Endothelial cell of umbilical vein (primary cell): ENCODE measurements at regions not wholly inside any gene's neighbourhood (a gene's known extent, or its start where the extent isn't known, plus 50 kb on each side); places are given as distances from the start of the nearest gene placed in this dataset.

Experiments
- BruUV-seq: library from RNA; stranded (reverse); fragments of 400-500 nt; replicated peaks from 2 replicates; lab custom pipeline; 2021; lab: Mats Ljungman, UMichigan
- CTCF ChIA-PET: fragments of 300-600, 350-600 bp; sonication (Branson Sonifier 250); formaldehyde crosslinking; loops from one replicate; lab custom pipeline; 2021; ENCODE audit warnings: antibody characterized with exemption, inconsistent platforms; lab: Charles Lee
- POLR2A ChIA-PET: fragments of 300-600, 350-600 bp; sonication (Branson Sonifier 250); formaldehyde crosslinking; loops from one replicate; lab custom pipeline; 2021; ENCODE audit warnings: antibody characterized with exemption, inconsistent platforms; lab: Charles Lee
- DNase-seq: peaks from one replicate; pipeline ENCODE4 v3.0.0-alpha.2; 2011; ENCODE audit warnings: low read depth, low spot score
- FAIRE-seq: peaks from 2 replicates; lab custom pipeline; 2011; peaks lifted over from hg19 to GRCh38; lab: Jason Lieb, UNC
- H2AFZ ChIP-seq: 2 replicates; pipeline ENCODE4 v1.6.0; 2012; ENCODE audit warnings: low read depth, low read length, control low read depth, inconsistent platforms
- H3K27ac ChIP-seq: 2 replicates; pipeline ENCODE4 v1.5.1; 2011; ENCODE audit warnings: low read depth, mild to moderate bottlenecking, control low read depth, low read length, moderate library complexity; ENCODE audit not compliant: insufficient read depth
- H3K27me3 ChIP-seq, 2 experiments: 2 replicates each; pipeline versions ENCODE4 v1.6.0 to v1.6.1; 2011; ENCODE audit warnings: low read length in 2 of 2, mixed read lengths in 1 of 2; ENCODE audit not compliant: control insufficient read depth in 2 of 2, insufficient read depth in 2 of 2
- H3K36me3 ChIP-seq, 2 experiments: 2 replicates in 1 of 2; 3 replicates in 1 of 2; pipeline ENCODE4 v1.5.1; 2011; ENCODE audit warnings: low read length in 2 of 2, mild to moderate bottlenecking in 1 of 2, moderate library complexity in 1 of 2; ENCODE audit not compliant: control insufficient read depth in 2 of 2, insufficient read depth in 2 of 2; ENCODE audit errors: extremely low read depth in 1 of 2
- H3K4me1 ChIP-seq: 3 replicates; pipeline ENCODE4 v1.5.1; 2011; ENCODE audit warnings: mild to moderate bottlenecking, low read length; ENCODE audit not compliant: control insufficient read depth, insufficient read depth; ENCODE audit errors: extremely low read depth
- H3K4me2 ChIP-seq: 2 replicates; pipeline ENCODE4 v1.6.1; 2011; ENCODE audit warnings: low read length, control low read depth, mixed read lengths; ENCODE audit not compliant: insufficient read depth
- H3K4me3 ChIP-seq, 3 experiments: fragments of 200-600 bp in 1 of 3; sonication (generic), shearing (Covaris generic) in 1 of 3; replicated peaks in 1 of 3; 2 replicates each; pipeline ENCODE4 v1.5.1; 2011 to 2016; ENCODE audit warnings: control low read depth in 3 of 3, low read length in 3 of 3, mild to moderate bottlenecking in 2 of 3, inconsistent platforms in 1 of 3, low read depth in 1 of 3, moderate library complexity in 1 of 3; ENCODE audit not compliant: insufficient read depth in 1 of 3
- H3K79me2 ChIP-seq: 2 replicates; pipeline ENCODE4 v1.6.0; 2012; ENCODE audit warnings: low read length, inconsistent platforms; ENCODE audit not compliant: control insufficient read depth, insufficient read depth
- H3K9ac ChIP-seq: replicated peaks from 2 replicates; pipeline ENCODE3; 2011; ENCODE audit warnings: low read length, control low read depth; ENCODE audit not compliant: insufficient read depth; ENCODE audit errors: extremely low read depth
- H3K9me1 ChIP-seq: replicated peaks from 3 replicates; pipeline ENCODE4 v1.6.0; 2011; ENCODE audit warnings: mild to moderate bottlenecking, low read length; ENCODE audit not compliant: control insufficient read depth, insufficient read depth; ENCODE audit errors: extremely low read depth
- H3K9me3 ChIP-seq: replicated peaks from 2 replicates; pipeline ENCODE4 v1.5.1; 2012; ENCODE audit warnings: low read length, inconsistent platforms; ENCODE audit not compliant: control insufficient read depth, insufficient read depth
- H4K20me1 ChIP-seq: replicated peaks from 2 replicates; pipeline ENCODE3; 2011; ENCODE audit warnings: mild to moderate bottlenecking, low read length; ENCODE audit not compliant: control insufficient read depth, insufficient read depth; ENCODE audit errors: extremely low read depth
- EZH2 ChIP-seq: IDR thresholded peaks from 2 replicates; pipeline ENCODE4 v1.6.1; 2012; ENCODE audit warnings: borderline replicate concordance, low read depth, mild to moderate bottlenecking, moderate library complexity, low read length, inconsistent platforms; ENCODE audit not compliant: severe bottlenecking
- FOS ChIP-seq: IDR thresholded peaks from 2 replicates; pipeline ENCODE4 v1.6.1; 2011; ENCODE audit warnings: mild to moderate bottlenecking, low read length, moderate library complexity, borderline replicate concordance; ENCODE audit not compliant: insufficient read depth
- GATA2 ChIP-seq: IDR thresholded peaks from 2 replicates; pipeline ENCODE4 v1.7.0; 2011; ENCODE audit warnings: low read depth, mild to moderate bottlenecking, moderate library complexity, mixed read lengths, low read length; ENCODE audit not compliant: insufficient read length, insufficient read depth
- JUN ChIP-seq: IDR thresholded peaks from 2 replicates; pipeline ENCODE4 v1.6.1; 2011; ENCODE audit warnings: borderline replicate concordance, low read depth; ENCODE audit not compliant: insufficient read length, insufficient read depth
- MYC ChIP-seq: IDR thresholded peaks from one replicate; pipeline ENCODE4 v1.6.1; 2011; ENCODE audit warnings: mild to moderate bottlenecking, low read depth, low read length
- POLR2A ChIP-seq: IDR thresholded peaks from 2 replicates; pipeline ENCODE4 v1.6.1; 2012; ENCODE audit warnings: low read depth, mild to moderate bottlenecking, control low read depth, low read length
- POLR2AphosphoS5 ChIP-seq: IDR thresholded peaks from 2 replicates; pipeline ENCODE4 v1.6.1; 2012; ENCODE audit warnings: low read depth, mild to moderate bottlenecking, control low read depth, low read length, moderate library complexity; ENCODE audit not compliant: insufficient read depth
- dilution Hi-C: fragments of 300-500 bp; cut with MboI; formaldehyde crosslinking; loops from one replicate; pipeline ENCODE4 v1.15.0; 2019; ENCODE audit warnings: low sequenced_read_pairs; ENCODE audit not compliant: extremely low pct_ligation_motif_present
- intact Hi-C: fragments of 100-400 bp; cut with micrococcal nuclease; formaldehyde crosslinking; loops from one replicate; pipeline ENCODE4 v1.10.0; 2022
- TF ChIP-seq, protein P1 (sequence below): IDR thresholded peaks from 2 replicates; pipeline ENCODE4 v1.6.1; 2011; ENCODE audit not compliant: insufficient read depth, insufficient read length
- TF ChIP-seq, protein P2 (sequence below), 2 donors: IDR thresholded peaks; 1 replicate in 1 of 2; 2 replicates in 1 of 2; pipeline ENCODE4 v1.5.1; 2011; ENCODE audit warnings: low read length in 2 of 2, mild to moderate bottlenecking in 2 of 2, moderate library complexity in 2 of 2, control low read depth in 1 of 2, inconsistent platforms in 1 of 2, low read depth in 1 of 2; ENCODE audit not compliant: insufficient read depth in 1 of 2; ENCODE audit errors: extremely low read depth in 1 of 2

DNA sequence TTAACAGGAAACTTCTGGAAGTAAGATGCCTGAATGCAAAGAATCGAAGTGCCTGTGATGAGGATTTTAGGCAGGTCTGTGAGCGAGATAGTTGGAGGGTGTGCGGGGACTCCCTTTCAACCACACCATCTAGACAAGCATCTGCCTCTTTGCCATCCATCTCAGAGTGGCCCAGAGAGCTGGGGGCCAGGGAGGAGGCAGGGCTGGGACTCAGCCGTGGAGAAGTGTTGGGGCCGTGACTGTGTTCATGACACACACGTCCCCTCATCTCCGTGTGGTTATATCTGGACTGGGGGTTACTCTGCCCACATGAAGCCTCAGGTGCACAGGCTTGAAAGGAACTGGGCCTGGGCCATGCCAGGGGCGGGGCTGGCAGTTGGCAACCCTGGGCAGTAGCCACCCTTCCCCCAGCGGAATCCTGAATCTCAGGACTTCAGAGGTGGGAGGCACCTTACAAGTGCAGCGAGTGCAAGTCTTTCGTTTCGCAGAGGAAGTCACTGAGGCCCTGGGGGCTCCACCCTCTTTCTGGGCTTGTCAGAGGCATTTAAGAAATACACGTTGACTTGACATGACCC lies 112.5 kb downstream of the SLC4A3 start:
- CTCF ChIA-PET, result no interaction called here

More for the DNA sequence above, 112.5 kb downstream of the SLC4A3 start:
- Histone ChIP-seq H3K9me1 (no peaks in the 10 kb centered on the region), H3K36me3 (no peaks in the 10 kb centered on the region), H3K27ac (no peak overlapping the region), H3K27me3 (no peaks in the 10 kb centered on the region), H3K79me2 (no peaks in the 10 kb centered on the region), H2AFZ (no peak overlapping the region), H3K9me3 (no peaks in the 10 kb centered on the region), H4K20me1 (no peaks in the 10 kb centered on the region), H3K4me1 (no peaks in the 10 kb centered on the region), H3K9ac (no peak overlapping the region), H3K4me3 (no peak overlapping the region), H3K4me2 (no peak overlapping the region)
- dilution Hi-C loops (no loop called here), intact Hi-C loops (no loop called here)
- FAIRE-seq, result no peak
- DNase-seq, result no peak
- BruUV-seq, result no TSS peak
- POLR2A ChIA-PET, result no interaction called here
- TF ChIP-seq EZH2 (no peak), GATA2 (no peak), POLR2A (no peak), POLR2AphosphoS5 (no peak), FOS (no peak), MYC (no peak), JUN (no peak)
- TF ChIP-seq, protein P1, sequence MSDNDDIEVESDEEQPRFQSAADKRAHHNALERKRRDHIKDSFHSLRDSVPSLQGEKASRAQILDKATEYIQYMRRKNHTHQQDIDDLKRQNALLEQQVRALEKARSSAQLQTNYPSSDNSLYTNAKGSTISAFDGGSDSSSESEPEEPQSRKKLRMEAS, result no peak
- TF ChIP-seq, protein P2, sequence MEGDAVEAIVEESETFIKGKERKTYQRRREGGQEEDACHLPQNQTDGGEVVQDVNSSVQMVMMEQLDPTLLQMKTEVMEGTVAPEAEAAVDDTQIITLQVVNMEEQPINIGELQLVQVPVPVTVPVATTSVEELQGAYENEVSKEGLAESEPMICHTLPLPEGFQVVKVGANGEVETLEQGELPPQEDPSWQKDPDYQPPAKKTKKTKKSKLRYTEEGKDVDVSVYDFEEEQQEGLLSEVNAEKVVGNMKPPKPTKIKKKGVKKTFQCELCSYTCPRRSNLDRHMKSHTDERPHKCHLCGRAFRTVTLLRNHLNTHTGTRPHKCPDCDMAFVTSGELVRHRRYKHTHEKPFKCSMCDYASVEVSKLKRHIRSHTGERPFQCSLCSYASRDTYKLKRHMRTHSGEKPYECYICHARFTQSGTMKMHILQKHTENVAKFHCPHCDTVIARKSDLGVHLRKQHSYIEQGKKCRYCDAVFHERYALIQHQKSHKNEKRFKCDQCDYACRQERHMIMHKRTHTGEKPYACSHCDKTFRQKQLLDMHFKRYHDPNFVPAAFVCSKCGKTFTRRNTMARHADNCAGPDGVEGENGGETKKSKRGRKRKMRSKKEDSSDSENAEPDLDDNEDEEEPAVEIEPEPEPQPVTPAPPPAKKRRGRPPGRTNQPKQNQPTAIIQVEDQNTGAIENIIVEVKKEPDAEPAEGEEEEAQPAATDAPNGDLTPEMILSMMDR (IDR thresholded peaks at IDR 0.05; ENCODE audit: extremely low read depth in 1 of 2, insufficient read depth in 1 of 2, low read depth in 1 of 2, low read length in 2 of 2), result no peak
